Liver (tissue), 8 donors: ENCODE measurements at regions not wholly inside any gene's neighbourhood (a gene's known extent, or its start where the extent isn't known, plus 50 kb on each side); places are given as distances from the start of the nearest gene placed in this dataset.

Experiments used
- DNase-seq: peaks from one replicate; pipeline ENCODE4 v3.0.0-alpha.2; 2017; ENCODE audit warnings: low spot score
- H3K27ac ChIP-seq, 2 donors: one replicate each; pipeline ENCODE4 v1.7.0; 2013; ENCODE audit warnings: inconsistent platforms in 2 of 2, low read length in 2 of 2, control low read depth in 1 of 2, low read depth in 1 of 2, mild to moderate bottlenecking in 1 of 2
- H3K27me3 ChIP-seq, 4 donors: one replicate each; pipeline versions ENCODE4 v1.6.1 to v1.7.0; 2013; ENCODE audit warnings: low read length in 3 of 4, inconsistent platforms in 1 of 4, mild to moderate bottlenecking in 1 of 4, moderate library complexity in 1 of 4; ENCODE audit not compliant: control insufficient read depth in 4 of 4, insufficient read depth in 4 of 4
- H3K36me3 ChIP-seq, 4 donors: one replicate each; pipeline versions ENCODE4 v1.6.1 to v1.7.0; 2013; ENCODE audit warnings: low read length in 3 of 4, mild to moderate bottlenecking in 3 of 4, low read depth in 1 of 4, moderate library complexity in 1 of 4; ENCODE audit not compliant: control insufficient read depth in 4 of 4, insufficient read depth in 3 of 4
- H3K4me1 ChIP-seq, 4 donors: one replicate each; pipeline versions ENCODE4 v1.6.1 to v1.7.0; 2013; ENCODE audit warnings: low read length in 3 of 4, mild to moderate bottlenecking in 3 of 4, moderate library complexity in 1 of 4; ENCODE audit not compliant: control insufficient read depth in 4 of 4, insufficient read depth in 4 of 4
- H3K4me3 ChIP-seq, 3 donors: one replicate each; pipeline versions ENCODE4 v1.6.1 to v1.7.0; 2013; ENCODE audit warnings: low read length in 3 of 3, control low read depth in 1 of 3, low read depth in 1 of 3, mild to moderate bottlenecking in 1 of 3
- H3K9ac ChIP-seq, 2 donors: one replicate each; pipeline ENCODE4 v1.7.0; 2013; ENCODE audit warnings: low read length in 2 of 2, mild to moderate bottlenecking in 2 of 2, moderate library complexity in 2 of 2, control low read depth in 1 of 2, low read depth in 1 of 2
- H3K9me3 ChIP-seq, 4 donors: one replicate each; pipeline versions ENCODE4 v1.6.1 to v1.7.0; 2013; ENCODE audit warnings: low read length in 3 of 4; ENCODE audit not compliant: control insufficient read depth in 4 of 4
- EGR1 ChIP-seq, 2 donors: IDR thresholded peaks; 2 replicates each; pipeline ENCODE4 v1.6.1; 2016 to 2018; ENCODE audit warnings: antibody characterized with exemption in 2 of 2, low read depth in 2 of 2
- FOXA2 ChIP-seq: IDR thresholded peaks from 2 replicates; pipeline ENCODE4 v1.6.1; 2016; ENCODE audit warnings: antibody characterized with exemption
- GABPA ChIP-seq, 2 donors: IDR thresholded peaks in 1 of 2; conservative IDR thresholded peaks in 1 of 2; 2 replicates each; pipeline ENCODE4 v1.6.1; 2016; ENCODE audit warnings: antibody characterized with exemption in 2 of 2, mild to moderate bottlenecking in 1 of 2, moderate library complexity in 1 of 2
- HNF4A ChIP-seq, 2 donors: conservative IDR thresholded peaks; 2 replicates each; pipeline ENCODE4 v1.6.1; 2016; ENCODE audit warnings: antibody characterized with exemption in 2 of 2, mild to moderate bottlenecking in 2 of 2
- HNF4G ChIP-seq: IDR thresholded peaks from 2 replicates; pipeline ENCODE4 v1.6.1; 2016; ENCODE audit warnings: antibody characterized with exemption
- JUND ChIP-seq, 2 donors: IDR thresholded peaks; 2 replicates each; pipeline ENCODE4 v1.6.1; 2016; ENCODE audit warnings: antibody characterized with exemption in 2 of 2
- NR2F2 ChIP-seq: IDR thresholded peaks from 2 replicates; pipeline ENCODE4 v1.6.1; 2016; ENCODE audit warnings: antibody characterized with exemption
- RAD21 ChIP-seq, 2 donors: IDR thresholded peaks; 2 replicates each; pipeline ENCODE4 v1.6.1; 2016; ENCODE audit warnings: antibody characterized with exemption in 2 of 2, mild to moderate bottlenecking in 2 of 2
- RXRA ChIP-seq, 2 donors: IDR thresholded peaks; 2 replicates each; pipeline ENCODE4 v1.6.1; 2017 to 2018; ENCODE audit warnings: antibody characterized with exemption in 2 of 2, mild to moderate bottlenecking in 1 of 2
- SP1 ChIP-seq: IDR thresholded peaks from 2 replicates; pipeline ENCODE4 v1.6.1; 2018; ENCODE audit warnings: antibody characterized with exemption, mild to moderate bottlenecking
- TAF1 ChIP-seq: conservative IDR thresholded peaks from 2 replicates; pipeline ENCODE4 v1.6.1; 2016; ENCODE audit warnings: antibody characterized with exemption, mild to moderate bottlenecking
- YY1 ChIP-seq: IDR thresholded peaks from 2 replicates; pipeline ENCODE4 v1.6.1; 2016; ENCODE audit warnings: antibody characterized with exemption, mild to moderate bottlenecking
- WGBS: extraction: QIAGEN DNeasy Blood & Tissue Kit; methylation state at CpG from one replicate; pipeline ENCODE4 v1.1.7; 2013; 5-methylcytosine and 5-hydroxymethylcytosine counted together
- TF ChIP-seq, protein P1 (sequence below): IDR thresholded peaks from 2 replicates; pipeline ENCODE4 v1.6.1; 2016; ENCODE audit warnings: antibody characterized with exemption
- TF ChIP-seq, protein P2 (sequence below): IDR thresholded peaks from 2 replicates; pipeline ENCODE4 v1.6.1; 2016; ENCODE audit warnings: antibody characterized with exemption, mild to moderate bottlenecking
- TF ChIP-seq, protein P3 (sequence below): IDR thresholded peaks from 2 replicates; pipeline ENCODE4 v1.6.1; 2016; ENCODE audit warnings: antibody characterized with exemption
- TF ChIP-seq, protein P4 (sequence below): fragments of 150-350 bp; IDR thresholded peaks from 2 replicates; pipeline ENCODE4 v1.5.1; 2017; ENCODE audit warnings: improper control_type of control experiment, low read depth, low read length; ENCODE audit not compliant: missing input control
- TF ChIP-seq, protein P5 (sequence below): IDR thresholded peaks from 2 replicates; pipeline ENCODE4 v1.6.1; 2016; ENCODE audit warnings: antibody characterized with exemption
- donor health status: healthy.
- donor health status: healthy.
- donor health status: healthy.
- donor health status: healthy.
- donor health status: healthy.

DNA sequence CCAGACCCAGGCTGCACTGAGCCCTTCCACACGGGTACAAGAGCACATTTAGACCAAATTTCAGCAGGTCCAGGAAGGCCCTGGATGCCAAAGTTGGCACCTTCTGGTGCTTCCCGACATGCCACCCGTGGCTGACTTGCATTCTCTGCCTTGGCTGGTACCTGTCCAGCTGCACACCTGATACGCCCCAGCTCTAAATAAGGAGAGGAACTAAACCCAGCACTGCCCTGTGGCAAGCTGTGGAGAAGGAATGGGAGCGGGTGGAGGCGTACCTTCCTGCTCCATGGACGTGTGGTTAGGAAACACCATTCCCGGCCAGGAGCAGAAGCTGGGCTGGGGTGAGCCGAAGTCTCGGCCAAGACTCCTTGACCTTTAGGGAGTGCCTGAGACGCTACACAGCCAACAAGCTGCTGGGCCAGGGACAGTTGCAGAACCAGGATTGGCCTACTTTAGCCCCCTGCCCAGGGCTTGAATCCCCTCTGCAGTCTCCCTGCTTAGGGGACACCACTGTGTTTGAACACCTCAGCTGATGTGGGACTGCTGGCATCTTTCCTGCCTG is 86.5 kb upstream of the TAF1B start:
- Histone ChIP-seq H3K4me3 (no peak overlapping the region), H3K4me1 (peaks cover 0 to 4% (median 2%) of the 10 kb centered on the region in 4 donors), H3K36me3 (no peaks in the 10 kb centered on the region), H3K9me3 (no peaks in the 10 kb centered on the region), H3K9ac (no peak overlapping the region), H3K27ac (no peak overlapping the region), H3K27me3 (peaks cover 0 to 5% (median 1%) of the 10 kb centered on the region in 4 donors)
- DNase-seq, result no peak
- WGBS, result 85% methylated on average over 11 of the region's 11 CpGs
- TF ChIP-seq, protein P1, sequence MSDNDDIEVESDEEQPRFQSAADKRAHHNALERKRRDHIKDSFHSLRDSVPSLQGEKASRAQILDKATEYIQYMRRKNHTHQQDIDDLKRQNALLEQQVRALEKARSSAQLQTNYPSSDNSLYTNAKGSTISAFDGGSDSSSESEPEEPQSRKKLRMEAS, result no peak
- TF ChIP-seq GABPA (IDR thresholded peaks at IDR 0.05 in 1 of 2, conservative IDR thresholded peaks at IDR 0.05 in 1 of 2), result no peak
- TF ChIP-seq YY1, result no peak
- TF ChIP-seq NR2F2, result no peak
- TF ChIP-seq, protein P2, sequence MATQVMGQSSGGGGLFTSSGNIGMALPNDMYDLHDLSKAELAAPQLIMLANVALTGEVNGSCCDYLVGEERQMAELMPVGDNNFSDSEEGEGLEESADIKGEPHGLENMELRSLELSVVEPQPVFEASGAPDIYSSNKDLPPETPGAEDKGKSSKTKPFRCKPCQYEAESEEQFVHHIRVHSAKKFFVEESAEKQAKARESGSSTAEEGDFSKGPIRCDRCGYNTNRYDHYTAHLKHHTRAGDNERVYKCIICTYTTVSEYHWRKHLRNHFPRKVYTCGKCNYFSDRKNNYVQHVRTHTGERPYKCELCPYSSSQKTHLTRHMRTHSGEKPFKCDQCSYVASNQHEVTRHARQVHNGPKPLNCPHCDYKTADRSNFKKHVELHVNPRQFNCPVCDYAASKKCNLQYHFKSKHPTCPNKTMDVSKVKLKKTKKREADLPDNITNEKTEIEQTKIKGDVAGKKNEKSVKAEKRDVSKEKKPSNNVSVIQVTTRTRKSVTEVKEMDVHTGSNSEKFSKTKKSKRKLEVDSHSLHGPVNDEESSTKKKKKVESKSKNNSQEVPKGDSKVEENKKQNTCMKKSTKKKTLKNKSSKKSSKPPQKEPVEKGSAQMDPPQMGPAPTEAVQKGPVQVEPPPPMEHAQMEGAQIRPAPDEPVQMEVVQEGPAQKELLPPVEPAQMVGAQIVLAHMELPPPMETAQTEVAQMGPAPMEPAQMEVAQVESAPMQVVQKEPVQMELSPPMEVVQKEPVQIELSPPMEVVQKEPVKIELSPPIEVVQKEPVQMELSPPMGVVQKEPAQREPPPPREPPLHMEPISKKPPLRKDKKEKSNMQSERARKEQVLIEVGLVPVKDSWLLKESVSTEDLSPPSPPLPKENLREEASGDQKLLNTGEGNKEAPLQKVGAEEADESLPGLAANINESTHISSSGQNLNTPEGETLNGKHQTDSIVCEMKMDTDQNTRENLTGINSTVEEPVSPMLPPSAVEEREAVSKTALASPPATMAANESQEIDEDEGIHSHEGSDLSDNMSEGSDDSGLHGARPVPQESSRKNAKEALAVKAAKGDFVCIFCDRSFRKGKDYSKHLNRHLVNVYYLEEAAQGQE, result no peak
- no peak for TF ChIP-seq RXRA (IDR thresholded peaks at IDR 0.05)
- no peak for TF ChIP-seq RAD21 (IDR thresholded peaks at IDR 0.05)
- no peak for TF ChIP-seq JUND (IDR thresholded peaks at IDR 0.05)
- TF ChIP-seq SP1, result no peak
- TF ChIP-seq FOXA2, result no peak
- TF ChIP-seq EGR1 (IDR thresholded peaks at IDR 0.05; ENCODE audit: low read depth in 2 of 2), result no peak
- TF ChIP-seq, protein P3, sequence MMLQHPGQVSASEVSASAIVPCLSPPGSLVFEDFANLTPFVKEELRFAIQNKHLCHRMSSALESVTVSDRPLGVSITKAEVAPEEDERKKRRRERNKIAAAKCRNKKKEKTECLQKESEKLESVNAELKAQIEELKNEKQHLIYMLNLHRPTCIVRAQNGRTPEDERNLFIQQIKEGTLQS, result no peak
- TF ChIP-seq, protein P4, sequence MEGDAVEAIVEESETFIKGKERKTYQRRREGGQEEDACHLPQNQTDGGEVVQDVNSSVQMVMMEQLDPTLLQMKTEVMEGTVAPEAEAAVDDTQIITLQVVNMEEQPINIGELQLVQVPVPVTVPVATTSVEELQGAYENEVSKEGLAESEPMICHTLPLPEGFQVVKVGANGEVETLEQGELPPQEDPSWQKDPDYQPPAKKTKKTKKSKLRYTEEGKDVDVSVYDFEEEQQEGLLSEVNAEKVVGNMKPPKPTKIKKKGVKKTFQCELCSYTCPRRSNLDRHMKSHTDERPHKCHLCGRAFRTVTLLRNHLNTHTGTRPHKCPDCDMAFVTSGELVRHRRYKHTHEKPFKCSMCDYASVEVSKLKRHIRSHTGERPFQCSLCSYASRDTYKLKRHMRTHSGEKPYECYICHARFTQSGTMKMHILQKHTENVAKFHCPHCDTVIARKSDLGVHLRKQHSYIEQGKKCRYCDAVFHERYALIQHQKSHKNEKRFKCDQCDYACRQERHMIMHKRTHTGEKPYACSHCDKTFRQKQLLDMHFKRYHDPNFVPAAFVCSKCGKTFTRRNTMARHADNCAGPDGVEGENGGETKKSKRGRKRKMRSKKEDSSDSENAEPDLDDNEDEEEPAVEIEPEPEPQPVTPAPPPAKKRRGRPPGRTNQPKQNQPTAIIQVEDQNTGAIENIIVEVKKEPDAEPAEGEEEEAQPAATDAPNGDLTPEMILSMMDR, result no peak
- no peak for TF ChIP-seq TAF1
- TF ChIP-seq, protein P5, sequence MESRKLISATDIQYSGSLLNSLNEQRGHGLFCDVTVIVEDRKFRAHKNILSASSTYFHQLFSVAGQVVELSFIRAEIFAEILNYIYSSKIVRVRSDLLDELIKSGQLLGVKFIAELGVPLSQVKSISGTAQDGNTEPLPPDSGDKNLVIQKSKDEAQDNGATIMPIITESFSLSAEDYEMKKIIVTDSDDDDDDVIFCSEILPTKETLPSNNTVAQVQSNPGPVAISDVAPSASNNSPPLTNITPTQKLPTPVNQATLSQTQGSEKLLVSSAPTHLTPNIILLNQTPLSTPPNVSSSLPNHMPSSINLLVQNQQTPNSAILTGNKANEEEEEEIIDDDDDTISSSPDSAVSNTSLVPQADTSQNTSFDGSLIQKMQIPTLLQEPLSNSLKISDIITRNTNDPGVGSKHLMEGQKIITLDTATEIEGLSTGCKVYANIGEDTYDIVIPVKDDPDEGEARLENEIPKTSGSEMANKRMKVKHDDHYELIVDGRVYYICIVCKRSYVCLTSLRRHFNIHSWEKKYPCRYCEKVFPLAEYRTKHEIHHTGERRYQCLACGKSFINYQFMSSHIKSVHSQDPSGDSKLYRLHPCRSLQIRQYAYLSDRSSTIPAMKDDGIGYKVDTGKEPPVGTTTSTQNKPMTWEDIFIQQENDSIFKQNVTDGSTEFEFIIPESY, result no peak
- no peak for TF ChIP-seq HNF4G
- no peak for TF ChIP-seq HNF4A (conservative IDR thresholded peaks at IDR 0.05)
